ENCODE measurements at regions not wholly inside any gene's neighbourhood (a gene's known extent, or its start where the extent isn't known, plus 50 kb on each side); places are given as distances from the start of the nearest gene placed in this dataset.

DNA sequence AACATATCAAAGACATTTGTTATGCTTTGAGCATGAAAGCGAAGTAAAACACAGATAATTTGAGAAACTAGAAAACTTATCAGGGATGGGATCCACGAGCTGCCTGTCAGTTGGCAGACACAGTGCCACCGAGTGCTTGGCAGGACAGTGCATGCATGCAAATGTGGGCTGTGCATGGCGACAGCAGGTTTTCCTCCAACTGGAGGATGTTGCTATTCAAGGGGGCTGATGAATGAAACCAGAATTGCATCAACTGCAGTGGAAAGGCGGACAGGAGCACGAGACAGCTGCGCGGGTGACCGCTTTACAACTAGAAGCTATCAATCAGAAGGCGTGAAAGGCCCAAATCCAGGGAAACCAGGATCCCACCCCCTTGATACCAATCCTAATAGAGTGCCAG, 244.3 kb downstream of the NR2F2 start:
- H3K9ac ChIP-seq (ENCODE audit: insufficient read depth, low read length): no peak overlapping the region
- no peak for DNase-seq (ENCODE audit: low read depth in 2 of 2)

DNA sequence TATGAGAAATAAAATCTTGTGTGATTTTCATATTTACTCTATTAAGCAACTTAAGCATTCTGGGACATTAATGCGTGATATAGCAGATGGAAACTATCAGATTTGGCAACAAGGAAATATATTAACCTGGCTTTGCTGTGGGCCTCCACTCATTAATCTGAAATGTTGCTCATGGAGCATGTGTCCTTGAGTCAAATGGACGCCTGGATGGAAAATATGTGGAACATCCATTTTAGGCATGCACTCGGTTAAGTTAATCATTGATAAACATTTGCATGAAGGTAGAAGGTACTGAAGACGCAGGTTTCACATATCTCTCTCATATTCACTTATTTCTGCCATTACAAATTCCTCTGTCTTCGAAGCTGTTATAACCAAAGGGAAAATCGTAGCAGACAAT, 246.1 kb downstream of the NR2F2 start:
- no peak for DNase-seq (ENCODE audit: low read depth in 2 of 2)
- Histone ChIP-seq H3K79me2 (ENCODE audit: control insufficient read depth, insufficient read depth, low read length) (no peaks in the 10 kb centered on the region), H3K9ac (ENCODE audit: insufficient read depth, low read length) (no peak overlapping the region), H3K36me3 (ENCODE audit: control insufficient read depth, insufficient read depth, low read length) (no peaks in the 10 kb centered on the region), H3K4me2 (ENCODE audit: extremely low read depth, insufficient read depth, low read length) (no peak overlapping the region), H3K4me1 (ENCODE audit: control insufficient read depth, extremely low read depth, insufficient read depth, low read length) (no peaks in the 10 kb centered on the region), H2AFZ (ENCODE audit: low read length) (no peak overlapping the region), H3K27ac (ENCODE audit: insufficient read depth, low read length) (no peak overlapping the region), H3K4me3 (replicated peaks in 1 of 4; ENCODE audit: control extremely low read depth in 1 of 4, insufficient read depth in 1 of 4, low read depth in 3 of 4, low read length in 4 of 4) (no peak overlapping the region), H4K20me1 (ENCODE audit: control insufficient read depth, extremely low read depth, insufficient read depth, low read length) (no peaks in the 10 kb centered on the region), H3K27me3 (ENCODE audit: control insufficient read depth, insufficient read depth, low read length) (no peaks in the 10 kb centered on the region), H3K9me3 (ENCODE audit: control insufficient read depth, insufficient read depth, low read depth, low read length) (no peaks in the 10 kb centered on the region)
- TF ChIP-seq EZH2 (IDR thresholded peaks at IDR 0.05; ENCODE audit: low read length, missing control alignments): no peak
- TF ChIP-seq, protein P1, sequence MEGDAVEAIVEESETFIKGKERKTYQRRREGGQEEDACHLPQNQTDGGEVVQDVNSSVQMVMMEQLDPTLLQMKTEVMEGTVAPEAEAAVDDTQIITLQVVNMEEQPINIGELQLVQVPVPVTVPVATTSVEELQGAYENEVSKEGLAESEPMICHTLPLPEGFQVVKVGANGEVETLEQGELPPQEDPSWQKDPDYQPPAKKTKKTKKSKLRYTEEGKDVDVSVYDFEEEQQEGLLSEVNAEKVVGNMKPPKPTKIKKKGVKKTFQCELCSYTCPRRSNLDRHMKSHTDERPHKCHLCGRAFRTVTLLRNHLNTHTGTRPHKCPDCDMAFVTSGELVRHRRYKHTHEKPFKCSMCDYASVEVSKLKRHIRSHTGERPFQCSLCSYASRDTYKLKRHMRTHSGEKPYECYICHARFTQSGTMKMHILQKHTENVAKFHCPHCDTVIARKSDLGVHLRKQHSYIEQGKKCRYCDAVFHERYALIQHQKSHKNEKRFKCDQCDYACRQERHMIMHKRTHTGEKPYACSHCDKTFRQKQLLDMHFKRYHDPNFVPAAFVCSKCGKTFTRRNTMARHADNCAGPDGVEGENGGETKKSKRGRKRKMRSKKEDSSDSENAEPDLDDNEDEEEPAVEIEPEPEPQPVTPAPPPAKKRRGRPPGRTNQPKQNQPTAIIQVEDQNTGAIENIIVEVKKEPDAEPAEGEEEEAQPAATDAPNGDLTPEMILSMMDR (conservative IDR thresholded peaks at IDR 0.05 in 1 of 2, IDR thresholded peaks at IDR 0.05 in 1 of 2; ENCODE audit: low read depth in 1 of 2, low read length in 2 of 2): no peak

More for the DNA sequence above, 244.3 kb downstream of the NR2F2 start:
- TF ChIP-seq, protein P1 (conservative IDR thresholded peaks at IDR 0.05 in 1 of 2, IDR thresholded peaks at IDR 0.05 in 1 of 2; ENCODE audit: low read depth in 1 of 2, low read length in 2 of 2): no peak
- no peak for TF ChIP-seq EZH2 (IDR thresholded peaks at IDR 0.05; ENCODE audit: low read length, missing control alignments)
- no peak overlapping the region for H3K4me3 ChIP-seq (replicated peaks in 1 of 4; ENCODE audit: control extremely low read depth in 1 of 4, insufficient read depth in 1 of 4, low read depth in 3 of 4, low read length in 4 of 4)
- H3K27me3 ChIP-seq (ENCODE audit: control insufficient read depth, insufficient read depth, low read length): no peaks in the 10 kb centered on the region
- H2AFZ ChIP-seq (ENCODE audit: low read length): no peak overlapping the region
- no peak overlapping the region for H3K4me2 ChIP-seq (ENCODE audit: extremely low read depth, insufficient read depth, low read length)
- no peaks in the 10 kb centered on the region for H3K4me1 ChIP-seq (ENCODE audit: control insufficient read depth, extremely low read depth, insufficient read depth, low read length)
- H3K27ac ChIP-seq (ENCODE audit: insufficient read depth, low read length): no peak overlapping the region
- no peaks in the 10 kb centered on the region for H4K20me1 ChIP-seq (ENCODE audit: control insufficient read depth, extremely low read depth, insufficient read depth, low read length)
- no peaks in the 10 kb centered on the region for H3K9me3 ChIP-seq (ENCODE audit: control insufficient read depth, insufficient read depth, low read depth, low read length)
- no peaks in the 10 kb centered on the region for H3K79me2 ChIP-seq (ENCODE audit: control insufficient read depth, insufficient read depth, low read length)
- H3K36me3 ChIP-seq (ENCODE audit: control insufficient read depth, insufficient read depth, low read length): no peaks in the 10 kb centered on the region

DNA sequence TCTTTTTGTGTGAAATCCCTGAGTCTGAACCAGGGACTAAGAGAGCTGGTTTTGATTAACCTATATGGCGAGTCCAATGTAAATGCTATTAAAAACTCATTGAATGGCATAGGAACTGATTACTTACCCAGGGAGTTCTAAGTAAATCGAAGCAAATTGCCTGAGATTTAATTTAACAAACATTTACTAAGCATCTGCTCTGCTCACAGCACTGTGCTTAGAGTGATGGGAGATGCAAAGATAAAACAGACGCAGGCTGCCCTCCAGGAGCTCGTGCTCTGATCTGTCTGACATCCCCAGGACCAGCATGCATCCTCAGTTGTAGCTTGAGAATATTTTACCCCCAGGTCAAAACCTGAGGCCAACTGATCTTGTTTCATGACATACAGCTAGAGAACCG, 247.9 kb downstream of the NR2F2 start:
- DNase-seq (ENCODE audit: low read depth in 2 of 2): no peak
- Histone ChIP-seq H3K36me3 (ENCODE audit: control insufficient read depth, insufficient read depth, low read length) (no peaks in the 10 kb centered on the region), H3K27ac (ENCODE audit: insufficient read depth, low read length) (no peak overlapping the region), H3K4me1 (ENCODE audit: control insufficient read depth, extremely low read depth, insufficient read depth, low read length) (no peaks in the 10 kb centered on the region), H3K9me3 (ENCODE audit: control insufficient read depth, insufficient read depth, low read depth, low read length) (no peaks in the 10 kb centered on the region), H4K20me1 (ENCODE audit: control insufficient read depth, extremely low read depth, insufficient read depth, low read length) (no peaks in the 10 kb centered on the region), H3K79me2 (ENCODE audit: control insufficient read depth, insufficient read depth, low read length) (no peaks in the 10 kb centered on the region), H3K9ac (ENCODE audit: insufficient read depth, low read length) (no peak overlapping the region), H3K27me3 (ENCODE audit: control insufficient read depth, insufficient read depth, low read length) (no peaks in the 10 kb centered on the region), H3K4me2 (ENCODE audit: extremely low read depth, insufficient read depth, low read length) (no peak overlapping the region), H2AFZ (ENCODE audit: low read length) (no peak overlapping the region), H3K4me3 (replicated peaks in 1 of 4; ENCODE audit: control extremely low read depth in 1 of 4, insufficient read depth in 1 of 4, low read depth in 3 of 4, low read length in 4 of 4) (no peak overlapping the region)
- TF ChIP-seq EZH2 (IDR thresholded peaks at IDR 0.05; ENCODE audit: low read length, missing control alignments): no peak
- TF ChIP-seq, protein P1 (conservative IDR thresholded peaks at IDR 0.05 in 1 of 2, IDR thresholded peaks at IDR 0.05 in 1 of 2; ENCODE audit: low read depth in 1 of 2, low read length in 2 of 2): no peak

All from fibroblast of lung (primary cell).